ENCODE measurements at regions not wholly inside any gene's neighbourhood (a gene's known extent, or its start where the extent isn't known, plus 50 kb on each side); places are given as distances from the start of the nearest gene placed in this dataset.

- Histone ChIP-seq H3K4me3 (no peak overlapping the region), H3K9me3 (no peaks in the 10 kb centered on the region), H3K27ac (no peak overlapping the region), H3K4me1 (no peaks in the 10 kb centered on the region), H3K27me3 (no peaks in the 10 kb centered on the region), H3K36me3 (no peaks in the 10 kb centered on the region)
- intact Hi-C loops (cut with DNase I): loop anchor here in 1 of 10 donors (10.0 kb wide), 1 partner anchor 222 kb away; no protein-coding TSS in a partner anchor
- DNase-seq (no peak), ATAC-seq (no peak)
- WGBS, 4 donors: 92 to 99% (median 95%) methylated on average over 1 of the region's 1 CpG
- TF ChIP-seq POLR2A (IDR thresholded peaks at IDR 0.05) (no peak), CTCF (IDR thresholded peaks at IDR 0.05) (no peak)
Measured at GRCh38 chr2:7937082-7937481, 744.8 kb upstream of the ID2 start.

GRCh38 chr2:7940723-7941122 is 741.1 kb upstream of the ID2 start:
- ATAC-seq: no peak
- no peak overlapping the region for H3K4me3 ChIP-seq
- H3K36me3 ChIP-seq: no peaks in the 10 kb centered on the region
- WGBS, 4 donors: 85 to 94% (median 88%) methylated on average over 3 of the region's 3 CpGs
- no peak for DNase-seq
- H3K4me1 ChIP-seq: no peaks in the 10 kb centered on the region
- no peak for TF ChIP-seq POLR2A (IDR thresholded peaks at IDR 0.05)
- TF ChIP-seq CTCF (IDR thresholded peaks at IDR 0.05): no peak
- H3K27me3 ChIP-seq: no peaks in the 10 kb centered on the region
- no peak overlapping the region for H3K27ac ChIP-seq
- intact Hi-C loops (cut with DNase I): no loop called here
- H3K9me3 ChIP-seq: no peaks in the 10 kb centered on the region

- 78 to 88% (median 79%) methylated on average over 5 to 8 of the region's 8 CpGs for WGBS, 4 donors
- ATAC-seq: no peak
- no peaks in the 10 kb centered on the region for H3K4me1 ChIP-seq
Measured at GRCh38 chr2:7943446-7943845, 738.4 kb upstream of the ID2 start.

GRCh38 chr2:7945026-7945425 is 736.8 kb upstream of the ID2 start:
- intact Hi-C loops (cut with DNase I): no loop called here
- no peaks in the 10 kb centered on the region for H3K9me3 ChIP-seq
- no peaks in the 10 kb centered on the region for H3K36me3 ChIP-seq
- TF ChIP-seq CTCF (IDR thresholded peaks at IDR 0.05): no peak
- no peak for TF ChIP-seq POLR2A (IDR thresholded peaks at IDR 0.05)
- H3K4me1 ChIP-seq: no peaks in the 10 kb centered on the region
- DNase-seq (no peak), ATAC-seq (no peak)
- H3K27me3 ChIP-seq: no peaks in the 10 kb centered on the region
- no peak overlapping the region for H3K27ac ChIP-seq
- WGBS, 4 donors: 91 to 97% (median 94%) methylated on average over 1 of the region's 1 CpG
- H3K4me3 ChIP-seq: no peak overlapping the region

More at GRCh38 chr2:7943446-7943845, 738.4 kb upstream of the ID2 start:
- Histone ChIP-seq H3K9me3 (no peaks in the 10 kb centered on the region), H3K4me3 (no peak overlapping the region), H3K27ac (no peak overlapping the region), H3K27me3 (no peaks in the 10 kb centered on the region), H3K36me3 (no peaks in the 10 kb centered on the region)
- intact Hi-C loops (cut with DNase I): no loop called here
- no peak for TF ChIP-seq POLR2A (IDR thresholded peaks at IDR 0.05)
- no peak for DNase-seq

GRCh38 chr2:7950035-7950612 is 731.7 kb upstream of the ID2 start:
- TF ChIP-seq CTCF (IDR thresholded peaks at IDR 0.05) (no peak), POLR2A (IDR thresholded peaks at IDR 0.05) (no peak)
- H3K4me3 ChIP-seq: no peak overlapping the region
- intact Hi-C loops (cut with DNase I): no loop called here
- WGBS, 4 donors: 72 to 80% (median 75%) methylated on average over 13 of the region's 13 CpGs
- no peaks in the 10 kb centered on the region for H3K36me3 ChIP-seq
- no peak for ATAC-seq
- H3K27ac ChIP-seq: no peak overlapping the region
- H3K27me3 ChIP-seq: peaks cover 0 to 6% (median 0%) of the 10 kb centered on the region in 9 donors
- H3K4me1 ChIP-seq: no peaks in the 10 kb centered on the region
- no peaks in the 10 kb centered on the region for H3K9me3 ChIP-seq
- DNase-seq: no peak

All from heart left ventricle (tissue), 16 donors.